Parathyroid adenoma (tissue), 2 donors: ENCODE measurements at regions not wholly inside any gene's neighbourhood (a gene's known extent, or its start where the extent isn't known, plus 50 kb on each side); places are given as distances from the start of the nearest gene placed in this dataset.

Experiments used
- H2AFZ ChIP-seq: fragments of 300-600 bp; sonication (generic); one replicate; pipeline ENCODE4 v1.7.0; 2017; ENCODE audit warnings: antibody characterized with exemption, mild to moderate bottlenecking
- H3K27ac ChIP-seq: fragments of 300-600 bp; sonication (generic); one replicate; pipeline ENCODE4 v1.7.0; 2017
- H3K27me3 ChIP-seq: fragments of 300-600 bp; sonication (generic); one replicate; pipeline ENCODE4 v1.7.0; 2017; ENCODE audit warnings: low read length; ENCODE audit not compliant: control insufficient read depth, insufficient read depth
- H3K36me3 ChIP-seq: fragments of 300-600 bp; sonication (generic); one replicate; pipeline ENCODE4 v1.7.0; 2017; ENCODE audit warnings: low read length; ENCODE audit not compliant: control insufficient read depth, insufficient read depth
- H3K4me1 ChIP-seq: fragments of 300-600 bp; sonication (generic); one replicate; pipeline ENCODE4 v1.7.0; 2017; ENCODE audit warnings: control low read depth
- H3K4me2 ChIP-seq: fragments of 300-600 bp; sonication (generic); one replicate; pipeline ENCODE4 v1.7.0; 2017; ENCODE audit warnings: low read length
- H3K4me3 ChIP-seq: fragments of 300-600 bp; sonication (generic); one replicate; pipeline ENCODE4 v1.7.0; 2017; ENCODE audit warnings: low read depth, low read length
- H3K79me2 ChIP-seq: fragments of 300-600 bp; sonication (generic); one replicate; pipeline ENCODE4 v1.7.0; 2017; ENCODE audit warnings: control low read depth
- H3K9ac ChIP-seq: fragments of 300-600 bp; sonication (generic); one replicate; pipeline ENCODE4 v1.7.0; 2017; ENCODE audit warnings: mild to moderate bottlenecking
- H3K9me3 ChIP-seq: fragments of 300-600 bp; sonication (generic); one replicate; pipeline ENCODE4 v1.7.0; 2017; ENCODE audit warnings: low read length; ENCODE audit not compliant: control insufficient read depth
- TF ChIP-seq, protein P1 (sequence below): fragments of 300-600 bp; sonication (generic); IDR thresholded peaks from one replicate; pipeline ENCODE4 v1.7.0; 2017; ENCODE audit warnings: antibody characterized with exemption, mild to moderate bottlenecking
- donor health status: primary hyperparathyroidism.

DNA sequence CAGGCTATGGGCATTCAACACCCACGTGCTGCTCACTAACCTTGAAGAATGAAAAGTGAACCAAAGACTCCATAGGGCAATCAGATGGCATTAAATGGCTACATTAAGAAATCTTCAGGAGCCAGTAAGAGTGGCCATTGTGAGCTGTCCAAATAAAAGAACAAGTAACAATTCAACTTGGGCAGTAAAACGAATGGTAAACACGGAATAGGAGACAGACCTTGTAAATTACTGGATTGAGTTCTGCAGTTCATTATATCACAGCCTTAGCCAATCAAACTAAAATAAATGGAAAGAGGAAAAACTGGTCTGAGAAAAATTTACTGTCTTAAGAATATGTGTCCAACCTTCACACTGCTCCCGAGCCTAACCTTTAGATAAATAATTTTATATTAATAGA, 306.5 kb upstream of the ZNF521 start:
- Histone ChIP-seq H3K79me2 (no peaks in the 10 kb centered on the region), H3K4me2 (no peak overlapping the region), H3K27me3 (no peaks in the 10 kb centered on the region), H3K9ac (no peak overlapping the region), H3K4me1 (no peaks in the 10 kb centered on the region), H3K27ac (no peak overlapping the region), H3K4me3 (no peak overlapping the region), H3K9me3 (no peaks in the 10 kb centered on the region), H2AFZ (no peak overlapping the region), H3K36me3 (no peaks in the 10 kb centered on the region)
- TF ChIP-seq, protein P1, sequence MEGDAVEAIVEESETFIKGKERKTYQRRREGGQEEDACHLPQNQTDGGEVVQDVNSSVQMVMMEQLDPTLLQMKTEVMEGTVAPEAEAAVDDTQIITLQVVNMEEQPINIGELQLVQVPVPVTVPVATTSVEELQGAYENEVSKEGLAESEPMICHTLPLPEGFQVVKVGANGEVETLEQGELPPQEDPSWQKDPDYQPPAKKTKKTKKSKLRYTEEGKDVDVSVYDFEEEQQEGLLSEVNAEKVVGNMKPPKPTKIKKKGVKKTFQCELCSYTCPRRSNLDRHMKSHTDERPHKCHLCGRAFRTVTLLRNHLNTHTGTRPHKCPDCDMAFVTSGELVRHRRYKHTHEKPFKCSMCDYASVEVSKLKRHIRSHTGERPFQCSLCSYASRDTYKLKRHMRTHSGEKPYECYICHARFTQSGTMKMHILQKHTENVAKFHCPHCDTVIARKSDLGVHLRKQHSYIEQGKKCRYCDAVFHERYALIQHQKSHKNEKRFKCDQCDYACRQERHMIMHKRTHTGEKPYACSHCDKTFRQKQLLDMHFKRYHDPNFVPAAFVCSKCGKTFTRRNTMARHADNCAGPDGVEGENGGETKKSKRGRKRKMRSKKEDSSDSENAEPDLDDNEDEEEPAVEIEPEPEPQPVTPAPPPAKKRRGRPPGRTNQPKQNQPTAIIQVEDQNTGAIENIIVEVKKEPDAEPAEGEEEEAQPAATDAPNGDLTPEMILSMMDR, result no peak

DNA sequence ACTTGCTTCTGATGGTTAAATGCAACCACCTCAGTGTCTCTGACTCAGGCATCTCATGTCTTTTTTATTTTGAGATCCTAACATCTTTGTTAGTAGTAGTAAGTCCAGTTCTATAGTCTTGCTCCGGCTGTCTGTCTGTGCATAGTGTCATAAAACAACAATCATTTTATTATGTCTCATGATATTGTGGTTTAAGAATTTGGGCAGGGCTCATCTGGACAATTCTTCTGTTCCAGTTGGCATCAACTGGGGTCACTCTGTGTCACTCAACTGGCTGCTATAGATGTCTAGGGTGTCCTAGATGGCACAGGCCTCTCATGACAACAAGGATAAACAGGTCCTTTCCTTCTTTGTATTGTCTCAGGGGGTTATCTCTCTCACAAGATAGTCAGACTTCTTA, 299.6 kb upstream of the ZNF521 start:
- Histone ChIP-seq H3K9ac (no peak overlapping the region), H2AFZ (no peak overlapping the region), H3K9me3 (no peaks in the 10 kb centered on the region), H3K27me3 (no peaks in the 10 kb centered on the region), H3K4me2 (no peak overlapping the region), H3K36me3 (no peaks in the 10 kb centered on the region), H3K4me1 (no peaks in the 10 kb centered on the region), H3K79me2 (no peaks in the 10 kb centered on the region), H3K27ac (no peak overlapping the region), H3K4me3 (no peak overlapping the region)
- TF ChIP-seq, protein P1, result no peak

DNA sequence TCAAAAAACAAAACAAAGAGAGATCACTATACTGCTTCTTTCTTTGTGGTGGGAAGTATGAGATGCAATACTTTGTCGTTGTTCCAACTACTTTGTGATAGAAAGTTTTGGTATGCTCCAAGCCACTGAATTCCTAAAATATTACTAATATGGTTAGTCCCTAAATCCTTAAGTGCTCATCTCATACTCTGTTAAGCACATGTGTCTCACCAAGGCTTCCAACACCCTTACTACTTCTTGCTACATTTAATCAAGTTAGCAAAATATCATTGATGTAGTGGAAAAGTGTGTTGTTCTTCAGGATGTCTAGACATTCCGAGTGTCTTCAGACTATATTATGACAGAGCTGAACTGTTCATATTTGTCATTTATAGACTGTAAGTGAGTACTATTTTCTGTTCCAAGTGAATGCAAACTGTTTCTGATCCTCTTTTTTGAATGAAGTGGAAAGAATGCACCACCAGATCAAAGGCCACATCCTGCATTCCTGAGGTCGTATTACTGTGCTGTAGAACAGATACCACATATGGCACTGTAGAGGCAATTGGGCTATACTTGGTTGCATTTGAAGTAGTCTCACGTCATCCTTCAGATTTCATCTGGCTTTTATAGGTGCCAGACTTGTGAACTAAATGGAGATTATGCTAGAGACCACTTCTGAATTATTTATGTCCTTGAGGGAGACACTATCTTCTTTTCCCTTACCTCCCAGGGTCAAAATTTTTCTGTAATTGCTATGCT, 298.4 kb upstream of the ZNF521 start:
- no peaks in the 10 kb centered on the region for H3K9me3 ChIP-seq
- no peaks in the 10 kb centered on the region for H3K4me1 ChIP-seq
- no peak overlapping the region for H3K9ac ChIP-seq
- no peak overlapping the region for H2AFZ ChIP-seq
- H3K36me3 ChIP-seq, result no peaks in the 10 kb centered on the region
- no peak overlapping the region for H3K4me2 ChIP-seq
- no peaks in the 10 kb centered on the region for H3K79me2 ChIP-seq
- no peaks in the 10 kb centered on the region for H3K27me3 ChIP-seq
- no peak overlapping the region for H3K4me3 ChIP-seq
- no peak overlapping the region for H3K27ac ChIP-seq
- TF ChIP-seq, protein P1, result no peak

DNA sequence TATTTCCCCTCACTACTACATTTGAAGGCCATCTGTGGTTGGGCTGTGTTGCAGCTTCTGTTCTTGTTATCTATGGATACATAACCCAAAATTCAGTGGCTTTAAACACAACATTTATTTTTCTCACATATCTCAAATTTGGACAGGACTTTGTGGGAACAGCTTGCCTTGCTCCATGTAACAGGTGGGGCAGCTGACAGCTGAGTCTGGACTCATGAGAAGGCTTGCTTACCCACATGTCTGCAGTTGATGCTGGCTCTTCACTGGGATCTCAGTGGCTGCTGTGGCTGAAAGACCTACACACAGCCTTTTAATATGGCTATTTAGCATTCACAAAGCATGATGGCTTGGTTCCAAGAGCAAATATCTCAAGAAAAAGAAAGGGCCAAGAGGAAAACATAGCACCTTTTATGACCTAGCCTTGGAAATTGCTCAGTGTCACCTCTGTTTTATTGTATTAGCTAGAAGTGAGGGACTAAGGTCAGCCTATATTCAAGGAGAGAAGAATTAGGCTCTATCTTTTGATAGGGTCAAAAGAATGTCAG, 296.8 kb upstream of the ZNF521 start:
- Histone ChIP-seq H2AFZ (no peak overlapping the region), H3K4me1 (no peaks in the 10 kb centered on the region), H3K4me2 (no peak overlapping the region), H3K27me3 (no peaks in the 10 kb centered on the region), H3K9ac (no peak overlapping the region), H3K4me3 (no peak overlapping the region), H3K36me3 (no peaks in the 10 kb centered on the region), H3K27ac (no peak overlapping the region), H3K9me3 (no peaks in the 10 kb centered on the region), H3K79me2 (no peaks in the 10 kb centered on the region)
- TF ChIP-seq, protein P1, result no peak

DNA sequence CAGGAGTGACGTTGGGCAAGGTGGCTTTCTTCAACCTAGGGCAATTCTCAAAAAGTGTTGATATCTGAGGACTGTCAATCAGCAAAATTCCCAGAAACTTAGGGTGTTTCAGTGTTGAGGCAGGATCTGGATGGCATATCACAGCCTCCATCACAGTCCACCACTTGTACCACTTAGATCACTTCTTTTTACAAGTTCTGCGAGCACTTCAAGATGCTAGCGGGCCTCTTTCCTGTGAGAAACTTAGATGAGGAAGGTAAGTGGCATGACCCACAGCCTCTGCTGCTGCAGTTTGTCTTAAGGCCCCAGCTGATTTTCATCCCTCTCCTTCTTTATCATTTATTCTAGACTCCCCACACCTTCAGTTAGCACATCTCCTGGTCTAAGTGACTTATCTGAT, 295.4 kb upstream of the ZNF521 start:
- Histone ChIP-seq H2AFZ (no peak overlapping the region), H3K79me2 (no peaks in the 10 kb centered on the region), H3K4me3 (no peak overlapping the region), H3K4me1 (no peaks in the 10 kb centered on the region), H3K36me3 (no peaks in the 10 kb centered on the region), H3K9ac (no peak overlapping the region), H3K27ac (no peak overlapping the region), H3K4me2 (no peak overlapping the region), H3K9me3 (no peaks in the 10 kb centered on the region), H3K27me3 (no peaks in the 10 kb centered on the region)
- TF ChIP-seq, protein P1, result no peak
